ENCODE measurements at regions not wholly inside any gene's neighbourhood (a gene's known extent, or its start where the extent isn't known, plus 50 kb on each side); places are given as distances from the start of the nearest gene placed in this dataset.

- WGBS (ENCODE audit: insufficient coverage, insufficient replicate concordance, low lambda C conversion rate, missing lambda C conversion rate): 39% methylated on average over 9 of the region's 9 CpGs
- no peak overlapping the region for H3K9ac ChIP-seq (ENCODE audit: control insufficient read depth, insufficient read depth, low read length)
- TF ChIP-seq ATF3 (IDR thresholded peaks at IDR 0.05; ENCODE audit: borderline replicate concordance, extremely low read depth, low read depth, low read length): no peak
- TF ChIP-seq MAX (IDR thresholded peaks at IDR 0.05; ENCODE audit: low read depth, low read length): no peak
- no peak for TF ChIP-seq RCOR1 (conservative IDR thresholded peaks at IDR 0.05; ENCODE audit: low read depth, low read length)
- no peak for TF ChIP-seq RELA (IDR thresholded peaks at IDR 0.05; ENCODE audit: borderline replicate concordance, partially characterized antibody)
- no peak for TF ChIP-seq IRF4 (IDR thresholded peaks at IDR 0.05; ENCODE audit: low read depth, low read length)
- no peak for TF ChIP-seq ZNF274 (IDR thresholded peaks at IDR 0.05; ENCODE audit: insufficient read depth, insufficient read length)
- no peak for TF ChIP-seq ZNF207 (IDR thresholded peaks at IDR 0.05; ENCODE audit: borderline replicate concordance)
- TF ChIP-seq SUZ12 (IDR thresholded peaks at IDR 0.05; ENCODE audit: unreplicated experiment): no peak
- no peak for TF ChIP-seq RAD21 (IDR thresholded peaks at IDR 0.05; ENCODE audit: insufficient read depth, low read depth, low read length)
- SMC1A ChIA-PET (ENCODE audit: uncharacterized antibody, unreplicated experiment): no interaction called here
- POLR2A ChIA-PET: no interaction called here
- no TSS peak for BruUV-seq (replicated peaks)
- no peaks in the 10 kb centered on the region for H3K36me3 ChIP-seq (ENCODE audit: control insufficient read depth in 2 of 2, insufficient read depth in 2 of 2, low read length in 1 of 2)
- no peak for ATAC-seq
- intact Hi-C loops (cut with micrococcal nuclease; ENCODE audit: unreplicated experiment) (no loop called here), in situ Hi-C loops (cut with MboI) (no loop called here)
- H2AFZ ChIP-seq (ENCODE audit: control insufficient read depth, low read depth, low read length): no peak overlapping the region
- no peaks in the 10 kb centered on the region; a peak in 1 of 4 replicates for H3K27me3 ChIP-seq (replicated peaks in 1 of 2; ENCODE audit: control insufficient read depth in 2 of 2, insufficient read depth in 2 of 2, low read length in 1 of 2)
- no peaks in the 10 kb centered on the region for H3K4me1 ChIP-seq (ENCODE audit: control insufficient read depth, insufficient read depth, low read length)
- H4K20me1 ChIP-seq (ENCODE audit: control insufficient read depth, insufficient read depth): no peaks in the 10 kb centered on the region
- no peak overlapping the region for H3K27ac ChIP-seq (ENCODE audit: control insufficient read depth, insufficient read depth)
- no peak for DNase-seq (ENCODE audit: low read depth, low spot score)
- H3K9me3 ChIP-seq (replicated peaks; ENCODE audit: control insufficient read depth, insufficient read depth, low read length): no peaks in the 10 kb centered on the region
- no peak overlapping the region for H3K4me2 ChIP-seq (ENCODE audit: control insufficient read depth, insufficient read depth)
- no peak overlapping the region for H3K4me3 ChIP-seq
- no peak for FAIRE-seq
- CTCF ChIA-PET: no interaction called here
- RAD21 ChIA-PET (ENCODE audit: unreplicated experiment): no interaction called here
- H3K79me2 ChIP-seq (ENCODE audit: control insufficient read depth, insufficient read depth, low read length): no peaks in the 10 kb centered on the region
Measured at GRCh38 chr2:240353944-240354343, 81.5 kb upstream of the GPC1 start.

Measured in GM12878 (cell line).